GM21526 (cell line): ENCODE measurements at regions not wholly inside any gene's neighbourhood (a gene's known extent, or its start where the extent isn't known, plus 50 kb on each side); places are given as distances from the start of the nearest gene placed in this dataset.
A peak's percentile ranks its signal among the peaks of the same experiment; 100 is the strongest.

Experiments
- ATAC-seq: cut with Tn5 transposase; IDR thresholded peaks from one replicate; pipeline ENCODE4 v1.9.1; 2021; ENCODE audit warnings: moderate library complexity; ENCODE audit not compliant: unreplicated experiment, low FRiP score

DNA sequence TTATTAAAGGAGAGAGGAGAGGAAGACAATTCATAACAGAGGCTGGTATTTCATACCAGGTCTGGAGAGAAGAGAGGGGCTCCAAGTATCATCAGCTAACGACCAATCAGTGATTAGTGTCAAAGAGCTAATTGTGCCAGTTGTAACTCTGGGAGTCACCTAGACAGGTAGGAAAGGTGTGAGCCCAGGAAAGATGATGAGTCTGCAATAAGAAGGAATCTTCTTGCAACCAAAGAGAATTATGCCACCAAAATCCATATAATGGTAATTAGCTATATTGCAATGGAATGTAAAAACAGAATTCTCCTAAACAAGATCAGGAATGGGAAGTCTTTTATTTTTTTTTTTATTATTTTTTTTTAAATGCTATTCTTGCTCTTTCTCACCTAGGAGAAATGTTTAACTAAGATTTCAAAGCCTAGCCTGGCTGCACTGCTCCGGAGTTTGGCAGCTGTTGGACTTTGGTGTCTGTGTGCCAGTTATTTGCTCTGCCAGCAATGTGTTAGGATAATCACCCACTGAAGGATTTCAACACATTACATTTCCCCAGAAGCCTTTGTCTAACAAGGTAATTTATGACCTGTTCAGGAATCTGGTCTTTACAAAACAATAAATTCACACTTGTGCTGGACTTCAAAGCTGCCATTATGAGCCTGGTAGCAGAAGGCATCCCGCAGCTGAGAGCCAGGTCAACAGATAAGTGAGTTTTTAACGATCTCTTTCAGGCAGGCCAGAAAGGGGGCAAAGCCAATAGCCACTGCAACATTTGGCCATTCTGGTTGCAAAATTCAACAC, 89.4 kb downstream of the FOXB1 start:
- ATAC-seq, result no peak

DNA sequence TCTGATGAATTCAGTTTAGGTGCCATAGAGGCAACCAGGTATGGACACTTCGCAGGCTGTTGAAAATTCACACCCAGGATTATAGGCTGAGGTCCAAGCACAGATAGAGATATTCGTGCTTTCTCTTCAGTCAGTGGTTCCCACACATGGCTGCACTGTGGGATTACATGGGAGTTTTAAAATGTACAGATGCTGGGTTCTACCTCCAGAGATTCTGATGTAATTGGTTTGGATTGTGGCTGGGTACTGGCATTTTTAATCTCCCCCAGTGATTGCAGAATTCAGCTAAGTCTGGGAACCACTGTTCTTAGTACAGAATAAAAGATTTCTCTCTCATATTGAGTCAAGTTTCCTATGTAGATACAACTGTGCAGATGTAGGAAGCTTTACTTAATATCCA, 91.6 kb downstream of the FOXB1 start:
- no peak for ATAC-seq

DNA sequence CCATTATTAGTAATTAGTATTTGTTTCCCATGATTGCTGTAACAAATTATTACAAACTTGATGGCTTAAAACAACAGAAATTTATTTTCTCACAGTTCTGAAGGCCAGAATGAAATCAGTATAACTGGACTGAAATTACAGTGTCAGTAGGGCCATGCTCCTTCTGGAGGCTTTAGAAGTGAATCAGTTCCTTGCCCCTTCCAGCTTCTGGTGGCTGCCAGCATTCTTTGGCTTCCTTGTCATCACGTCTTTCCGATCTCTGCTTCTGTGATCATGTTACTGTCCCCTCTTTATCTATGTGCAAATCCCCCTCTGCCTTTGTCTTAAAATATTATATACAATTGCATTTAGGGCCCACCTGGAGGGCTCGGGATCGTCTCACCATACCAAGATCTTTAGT, 92.0 kb downstream of the FOXB1 start:
- ATAC-seq, result no peak

GRCh38 chr15:60101416-60101815, 97.3 kb downstream of the FOXB1 start:
- ATAC-seq, result no peak

GRCh38 chr15:60102748-60103147, 98.6 kb downstream of the FOXB1 start:
- no peak for ATAC-seq

DNA sequence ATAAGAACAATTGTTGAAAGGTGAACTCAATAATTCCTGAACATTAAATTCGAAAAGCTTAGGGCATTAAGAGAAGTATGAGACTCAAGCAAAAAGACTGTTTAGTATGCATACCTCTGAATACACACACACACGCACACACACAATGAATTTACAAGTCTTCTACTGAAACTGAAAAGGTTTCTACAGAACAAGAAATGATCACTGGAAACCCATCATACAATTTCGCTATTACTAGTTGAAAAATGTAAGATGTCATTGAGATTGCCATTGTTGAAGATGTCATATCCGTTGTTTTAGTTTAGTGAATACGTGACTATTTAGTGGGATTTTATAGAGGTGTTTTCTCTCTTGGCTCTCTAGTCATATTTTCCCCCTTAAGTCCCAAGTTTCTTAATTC, 106.8 kb downstream of the FOXB1 start:
- no peak for ATAC-seq

- ATAC-seq, result no peak
Observed at GRCh38 chr15:60115579-60116380, 111.7 kb downstream of the FOXB1 start.

- no peak for ATAC-seq
Observed at GRCh38 chr15:60116456-60117089, 112.5 kb downstream of the FOXB1 start.

DNA sequence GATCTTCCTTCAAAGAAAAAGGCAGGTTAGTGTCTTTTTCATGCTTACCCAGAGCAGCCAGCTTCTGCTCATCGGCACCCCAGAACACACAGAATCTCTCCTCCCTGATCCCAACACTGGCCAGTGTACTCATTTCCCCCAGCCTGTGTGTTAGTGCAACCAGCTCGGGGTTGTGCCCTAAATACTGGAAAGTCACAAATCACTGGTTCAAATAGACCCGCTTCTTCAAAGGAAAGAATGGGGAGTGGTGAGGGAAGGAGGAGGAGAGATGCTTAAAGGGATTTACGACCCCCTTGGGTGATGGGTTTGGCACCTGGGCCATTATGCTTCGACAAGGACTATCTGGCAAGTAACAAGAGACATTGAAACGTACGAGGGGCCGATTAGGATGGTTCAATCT, 114.0 kb downstream of the FOXB1 start:
- ATAC-seq, result no peak

GRCh38 chr15:60118626-60119025, 114.5 kb downstream of the FOXB1 start:
- ATAC-seq, result no peak

GRCh38 chr15:60119101-60119500, 115.0 kb downstream of the FOXB1 start:
- ATAC-seq, result no peak

DNA sequence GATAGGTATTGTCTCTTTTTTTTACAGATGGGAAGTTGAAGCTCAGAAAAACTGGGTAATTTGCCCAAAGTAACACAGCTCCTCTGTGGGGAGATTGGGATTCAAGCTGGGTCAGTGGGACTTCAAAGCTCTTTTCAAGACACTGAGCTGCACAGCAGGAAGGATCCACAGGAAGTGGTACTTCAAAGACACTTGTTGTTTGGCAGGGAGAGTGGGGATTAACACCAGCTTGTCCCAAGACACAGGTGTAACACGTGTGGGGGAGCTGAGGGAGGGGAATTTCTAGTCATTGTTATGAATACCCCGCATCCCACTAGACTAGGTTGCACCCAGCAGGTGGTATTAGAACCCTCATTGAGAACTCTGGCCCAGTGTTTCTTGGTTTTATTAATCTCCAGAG, 116.0 kb downstream of the FOXB1 start:
- no peak for ATAC-seq

DNA sequence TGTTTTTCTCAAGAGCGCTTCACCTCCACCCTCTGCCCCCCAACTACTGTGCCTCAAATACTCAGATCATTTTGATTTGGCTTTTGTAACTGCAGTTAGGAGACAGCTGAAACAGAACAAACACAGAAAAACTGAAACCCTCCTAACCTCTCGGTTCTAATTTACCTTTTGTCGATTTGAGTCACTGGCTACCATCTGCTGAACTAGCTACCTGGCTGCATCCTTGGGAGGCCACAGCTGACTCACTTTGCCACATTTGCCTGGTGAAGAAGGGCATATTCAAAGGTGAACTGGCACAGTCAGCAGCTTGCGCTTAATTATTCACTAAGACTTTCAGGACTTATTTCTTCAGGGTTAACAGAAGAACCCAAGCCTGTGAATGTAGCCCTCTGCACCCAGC, 117.7 kb downstream of the FOXB1 start:
- ATAC-seq, result peak; percentile 75

DNA sequence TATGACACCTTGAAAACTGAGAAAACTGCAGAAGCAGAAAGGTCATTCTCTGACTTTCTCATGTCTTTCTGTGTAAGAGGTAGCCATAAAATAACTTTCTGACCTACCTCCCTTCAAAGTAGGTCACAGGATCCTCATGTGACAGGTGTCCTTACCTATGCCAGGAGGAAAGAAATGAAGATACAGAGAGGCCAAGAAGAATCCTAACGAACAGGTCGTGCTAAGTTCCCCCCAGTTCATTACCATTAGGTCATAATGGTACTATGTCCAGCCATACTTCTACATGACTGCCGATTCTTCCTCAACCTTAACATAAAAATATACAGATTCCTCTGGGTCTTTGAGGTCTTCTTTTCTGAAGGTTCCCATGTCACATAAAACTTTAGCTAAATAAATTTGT, 118.6 kb downstream of the FOXB1 start:
- ATAC-seq, result no peak

GRCh38 chr15:60124460-60125070, 120.5 kb downstream of the FOXB1 start:
- no peak for ATAC-seq

GRCh38 chr15:60125334-60125733, 121.2 kb downstream of the FOXB1 start:
- ATAC-seq, result no peak

- ATAC-seq, result no peak
Observed at GRCh38 chr15:60126200-60126599, 122.1 kb downstream of the FOXB1 start.

DNA sequence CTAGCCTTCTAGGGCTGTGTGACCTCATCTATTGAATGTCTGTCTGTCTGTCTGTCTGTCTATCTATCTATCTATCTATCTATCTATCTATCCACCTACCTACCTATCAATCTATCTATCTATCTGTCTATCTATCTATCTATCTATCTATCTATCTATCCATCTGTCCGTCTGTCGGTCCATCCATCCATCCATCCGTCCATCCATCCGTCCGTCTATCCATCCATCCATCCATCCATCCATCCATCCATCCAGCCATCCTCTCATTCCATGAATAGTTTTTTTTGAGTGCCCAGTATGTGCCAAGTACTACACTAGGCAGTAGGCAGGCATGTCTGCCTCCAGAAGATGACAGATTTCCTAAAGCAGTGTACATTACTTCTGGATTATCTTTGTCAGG, 122.5 kb downstream of the FOXB1 start:
- no peak for ATAC-seq

DNA sequence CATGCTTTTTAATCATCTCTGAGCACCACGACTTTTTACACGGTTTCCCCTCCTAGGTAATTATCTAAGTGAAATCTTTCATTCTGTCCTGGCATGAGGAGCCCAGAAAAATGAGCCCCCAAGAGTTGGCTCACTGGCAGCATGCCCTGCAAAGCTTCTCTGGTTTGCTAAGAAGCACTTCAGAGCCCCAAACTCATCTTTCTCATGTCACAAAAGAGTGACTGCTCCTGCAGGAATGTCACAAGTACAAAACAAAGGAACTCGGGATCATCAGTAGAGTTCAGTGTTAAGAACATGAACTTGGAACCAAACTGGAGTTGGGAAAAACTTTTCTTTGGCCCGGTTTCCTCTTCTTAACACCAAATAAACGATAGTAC, 123.9 kb downstream of the FOXB1 start:
- ATAC-seq, result no peak

DNA sequence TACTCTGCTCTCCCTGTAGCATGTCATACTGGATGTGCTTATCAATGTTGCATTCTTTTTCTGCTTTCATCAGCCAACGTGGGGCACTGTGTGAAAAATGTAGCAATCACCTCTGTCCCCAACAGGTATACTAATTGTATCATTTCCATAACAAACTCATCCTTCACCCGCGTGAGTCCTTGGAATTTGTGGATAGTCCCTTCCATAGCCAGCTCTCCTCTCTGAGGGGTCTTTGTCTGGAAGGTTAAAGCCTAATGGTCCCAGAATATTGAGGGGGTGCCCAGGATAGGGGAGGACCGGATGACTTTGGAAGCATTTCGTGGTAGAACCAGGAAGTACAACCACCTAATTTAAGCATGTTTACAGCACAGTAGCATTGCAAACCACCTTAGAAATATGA, 124.6 kb downstream of the FOXB1 start:
- ATAC-seq, result no peak

DNA sequence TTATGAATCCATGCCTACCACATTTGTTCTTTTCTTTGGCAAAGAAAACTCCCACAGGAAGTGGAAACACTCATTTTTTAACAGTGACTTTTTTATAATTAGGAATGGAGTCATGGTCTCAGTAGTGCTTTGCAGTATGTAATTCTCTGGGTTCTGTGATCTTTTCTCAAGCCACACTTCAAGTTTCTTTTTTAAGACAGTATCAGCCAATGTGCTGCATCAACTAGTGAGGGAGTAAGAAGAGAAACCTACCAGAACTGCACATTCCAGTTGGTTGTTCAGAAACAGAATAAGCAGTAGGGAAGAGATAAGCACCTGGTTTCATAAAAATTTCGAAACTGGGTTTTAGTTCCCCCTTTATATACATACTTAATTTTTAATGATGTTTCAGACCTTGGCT, 126.3 kb downstream of the FOXB1 start:
- no peak for ATAC-seq
